T-helper 1 cell treated with Interleukin-12 subunit alpha and Interleukin-12 subunit beta and Interleukin-4 antibody, amounts not matched to agents 30 ng/mL and 1 ng/mL, for 36 hours (primary cell): ENCODE measurements at regions not wholly inside any gene's neighbourhood (a gene's known extent, or its start where the extent isn't known, plus 50 kb on each side); places are given as distances from the start of the nearest gene placed in this dataset.
"Not testable (repeated sequence)": the region's sequence is repeated elsewhere in the genome, so short reads cannot be mapped to it uniquely, and the experiment has no call there.

Experiments
- intact Hi-C: fragments of 100-400 bp; cut with micrococcal nuclease; formaldehyde crosslinking; loops from one replicate; pipeline ENCODE4 v1.15.1; 2024

DNA sequence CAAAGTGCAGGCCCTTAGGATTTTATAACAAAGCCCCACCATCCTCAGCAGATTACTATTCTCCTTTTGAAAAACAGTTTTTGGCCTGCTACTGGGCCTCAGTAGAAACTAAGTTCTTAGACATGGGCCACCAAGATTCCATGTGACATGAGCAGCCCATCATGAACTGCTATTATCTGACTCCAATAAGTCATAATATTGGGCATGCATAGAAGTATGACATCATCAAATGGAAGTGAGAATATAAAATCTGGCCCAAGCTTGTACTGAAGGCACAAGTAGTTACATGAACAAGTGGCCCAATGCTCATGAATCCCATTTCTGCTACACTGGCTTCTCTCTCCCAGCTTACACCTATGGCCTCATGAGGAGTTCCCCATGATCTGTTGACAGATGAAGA, 404.8 kb downstream of the EPHA5 start:
- intact Hi-C loops, result no loop called here

- intact Hi-C loops, result no loop called here
These were observed 411.0 kb downstream of the EPHA5 start for GRCh38 chr4:65259296-65259695.

DNA sequence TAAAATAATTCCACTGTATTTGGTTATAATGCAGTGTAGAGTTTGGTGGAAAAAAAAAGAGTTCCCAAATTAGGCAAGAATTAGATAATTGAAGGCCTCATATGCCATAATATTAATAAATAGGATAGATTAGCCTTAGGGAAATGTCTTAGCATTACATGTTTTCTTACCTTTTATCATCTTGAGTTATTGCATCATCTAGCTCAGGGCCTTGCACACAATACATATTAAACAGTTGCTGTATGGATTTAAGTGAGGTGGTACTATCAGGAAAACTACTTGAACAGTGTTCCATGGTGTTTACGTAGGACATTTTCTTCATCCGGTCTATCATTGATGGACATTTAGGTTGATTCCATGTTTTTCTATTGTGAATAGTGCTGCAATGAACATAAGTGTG, 419.4 kb downstream of the EPHA5 start:
- intact Hi-C loops, result no loop called here

- intact Hi-C loops, result no loop called here
These were observed 421.2 kb downstream of the EPHA5 start for GRCh38 chr4:65249111-65249510.

DNA sequence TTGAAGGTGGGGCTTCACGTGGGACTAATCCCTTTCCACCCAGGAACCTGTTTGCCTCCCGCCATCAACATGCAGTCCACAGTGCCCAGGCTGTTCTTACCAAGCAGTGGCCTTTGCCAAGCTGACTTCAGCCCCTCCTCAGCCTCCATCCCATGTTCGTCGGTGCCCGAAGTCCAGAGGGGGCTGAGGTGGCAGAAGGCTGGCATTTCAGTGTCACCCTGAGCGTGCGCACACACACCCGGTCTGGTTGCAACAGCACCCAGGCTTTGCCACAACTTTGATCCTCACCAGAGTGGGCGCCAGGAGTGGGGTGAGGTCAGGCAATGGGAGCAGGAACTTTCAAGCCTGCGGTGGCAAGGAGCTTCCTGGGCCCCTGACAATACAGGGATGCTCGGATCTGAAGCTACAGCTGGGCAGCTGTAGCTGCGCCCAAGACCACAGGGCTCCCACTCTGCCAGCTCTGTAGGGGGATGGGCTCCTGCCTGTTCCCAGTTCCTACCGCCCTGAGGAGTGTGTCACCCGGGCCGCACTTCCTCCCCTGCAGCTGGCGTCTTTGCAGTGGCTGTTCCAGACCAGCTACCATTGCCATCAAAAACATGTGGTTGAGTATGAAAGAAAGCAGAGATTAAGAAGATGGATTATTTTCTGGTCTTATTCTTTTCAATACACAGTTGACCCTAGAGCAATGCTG, 428.0 kb downstream of the EPHA5 start:
- intact Hi-C loops, result no loop called here

DNA sequence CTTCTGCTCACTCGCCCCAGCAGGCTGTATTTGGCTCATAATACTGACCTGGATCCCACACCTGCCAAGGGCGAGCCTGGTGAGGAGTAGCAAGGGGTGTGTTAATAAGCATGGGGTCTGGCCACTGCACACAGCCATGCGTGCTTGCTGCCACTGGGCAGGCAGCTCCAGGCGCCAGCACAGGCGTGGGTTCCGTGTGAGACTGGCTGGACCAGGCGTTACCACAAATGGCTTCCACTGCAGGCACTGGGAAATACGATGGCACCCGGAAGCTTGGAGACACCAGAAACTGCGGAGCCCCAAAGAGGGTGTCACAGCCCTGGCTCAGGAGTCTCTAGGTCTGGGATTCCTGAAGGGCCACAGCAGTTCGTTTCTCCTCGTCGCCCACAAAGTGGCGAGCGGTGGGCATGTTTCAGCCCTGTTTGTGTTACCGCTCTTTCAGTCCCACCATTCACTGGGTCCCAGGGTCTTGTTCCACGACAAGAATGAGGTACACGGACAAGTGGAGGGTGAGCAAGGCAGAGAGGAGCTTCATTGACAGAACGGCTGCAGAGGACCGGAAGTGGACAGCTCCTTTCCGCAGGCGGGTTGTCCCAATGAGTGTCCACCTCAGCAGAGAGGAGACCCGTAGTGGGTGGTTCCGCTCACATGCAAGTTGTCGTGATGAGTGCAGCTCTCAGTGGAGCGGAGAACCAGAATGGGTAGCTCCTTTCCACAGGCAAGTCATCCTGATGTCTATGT, 428.9 kb downstream of the EPHA5 start:
- intact Hi-C loops, result no loop called here

DNA sequence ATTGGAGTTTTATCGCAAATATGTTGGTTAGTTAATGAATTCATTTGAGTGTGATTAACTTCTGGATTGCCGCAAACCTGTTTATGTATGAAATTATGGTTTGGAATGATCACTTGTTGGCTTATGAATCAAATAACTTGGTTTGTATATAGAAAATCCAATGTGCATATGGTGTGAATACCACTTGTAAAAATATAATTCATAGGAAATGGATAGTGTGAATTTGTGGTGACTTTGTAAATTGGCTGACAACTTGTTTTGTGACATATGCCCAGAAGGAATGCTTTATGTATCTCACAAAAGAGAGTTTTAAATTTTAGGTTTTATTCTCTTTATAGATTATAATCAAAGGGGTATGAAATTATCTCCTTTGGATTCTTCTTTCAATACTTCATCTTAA, 436.2 kb downstream of the EPHA5 start:
- intact Hi-C loops, result no loop called here

- intact Hi-C loops, result no loop called here
These were observed 442.7 kb downstream of the EPHA5 start for GRCh38 chr4:65227628-65228027.

DNA sequence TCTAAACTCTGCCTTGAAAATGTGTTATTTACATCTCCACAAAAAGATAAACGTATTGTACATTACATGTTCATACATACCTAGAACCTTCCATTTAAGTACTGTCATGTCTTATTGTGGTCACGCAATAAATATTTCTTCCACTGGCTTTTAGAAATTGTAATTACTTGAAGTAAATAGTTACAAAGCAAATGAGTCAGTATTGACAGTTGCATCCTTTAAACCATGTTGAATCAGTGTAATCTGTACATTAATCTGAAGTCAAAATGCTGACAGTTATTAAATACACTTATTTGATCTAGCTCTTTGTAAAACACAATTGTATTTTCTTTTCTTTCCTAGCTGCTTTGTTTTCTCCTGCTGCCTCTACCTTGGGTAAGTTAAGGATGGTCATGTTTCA, 446.7 kb downstream of the EPHA5 start:
- intact Hi-C loops, result no loop called here

- intact Hi-C loops, result not testable (repeated sequence)
These were observed 447.2 kb downstream of the EPHA5 start for GRCh38 chr4:65223074-65223473.

DNA sequence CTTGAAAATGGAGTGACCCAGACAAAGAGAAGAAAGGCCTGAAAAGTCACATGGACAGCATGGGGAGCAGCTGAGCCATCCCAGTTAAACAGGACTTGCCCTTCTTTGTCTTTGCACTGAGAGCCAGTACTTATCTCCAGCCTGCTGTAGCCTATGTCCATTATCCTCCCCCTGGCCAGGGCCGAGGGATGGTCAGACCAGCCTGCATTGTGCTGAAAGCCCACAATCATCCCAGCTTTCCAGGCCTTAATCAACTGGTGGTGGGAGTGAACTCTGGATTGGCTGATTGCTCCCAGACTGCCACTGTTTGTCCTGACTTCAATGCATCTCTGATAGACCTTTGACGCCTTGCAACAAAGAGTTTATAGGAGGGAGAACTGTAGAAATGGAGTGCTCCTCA, 453.1 kb downstream of the EPHA5 start:
- intact Hi-C loops, result no loop called here

DNA sequence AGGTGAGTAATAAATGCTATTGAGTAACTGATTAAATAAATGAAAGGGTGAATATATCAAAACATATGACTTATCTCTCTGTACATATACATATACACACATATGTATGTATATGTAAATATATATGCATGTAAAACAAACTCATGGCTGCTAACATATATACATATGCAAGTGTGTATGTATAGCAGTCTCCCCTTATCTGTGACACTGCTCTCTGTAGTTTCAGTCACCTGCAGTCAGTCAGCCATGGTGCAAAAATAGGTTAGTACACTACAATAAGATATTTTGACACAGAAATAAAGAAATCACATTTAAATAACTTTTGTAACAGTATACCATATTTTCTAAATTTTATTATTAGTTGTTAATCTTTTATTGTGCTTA, 467.4 kb downstream of the EPHA5 start:
- intact Hi-C loops, result no loop called here

- intact Hi-C loops, result no loop called here
These were observed 468.0 kb downstream of the EPHA5 start for GRCh38 chr4:65202165-65202852.

DNA sequence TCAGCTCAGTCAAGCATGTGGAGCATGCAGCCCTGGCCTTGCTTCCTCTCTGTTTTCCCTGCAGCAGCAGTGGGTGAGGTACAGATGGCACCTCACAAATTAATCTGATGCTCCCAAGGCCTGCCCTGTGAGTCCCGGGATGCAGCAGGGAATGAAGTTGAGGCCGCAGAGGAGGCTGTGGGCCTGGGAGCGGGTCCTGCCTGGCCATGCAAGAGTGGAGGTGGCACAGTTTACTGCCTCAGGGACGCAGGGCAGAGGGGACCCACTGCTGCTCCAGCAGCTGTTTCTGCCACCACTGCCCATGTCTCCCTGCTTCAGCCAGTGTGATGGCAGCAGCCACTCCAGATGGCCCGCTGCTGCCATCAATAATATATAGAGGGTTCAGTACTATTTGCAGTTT, 474.6 kb downstream of the EPHA5 start:
- intact Hi-C loops, result no loop called here

DNA sequence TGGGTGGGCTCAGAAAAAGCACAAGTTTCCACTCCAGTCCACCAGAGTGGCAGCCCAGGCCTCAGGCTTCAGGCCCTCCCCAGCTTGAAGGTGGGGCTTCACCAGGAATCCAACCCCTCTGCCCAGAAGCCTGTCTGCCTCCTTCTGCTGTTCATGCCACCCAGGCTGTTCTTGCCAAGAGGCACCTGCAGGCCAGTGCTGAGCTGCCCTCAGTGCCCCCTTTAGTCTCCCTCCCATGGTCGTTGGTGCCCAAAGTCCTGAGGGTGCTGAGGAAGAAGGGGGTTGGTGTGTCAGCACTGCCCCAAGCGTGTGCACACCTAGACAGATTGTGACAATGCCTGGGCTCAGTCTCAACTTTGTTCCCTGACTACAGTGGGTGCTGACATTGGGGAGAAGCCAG, 475.3 kb downstream of the EPHA5 start:
- intact Hi-C loops, result no loop called here

GRCh38 chr4:65193985-65194384, 476.3 kb downstream of the EPHA5 start:
- intact Hi-C loops, result no loop called here

GRCh38 chr4:65190780-65191179, 479.5 kb downstream of the EPHA5 start:
- intact Hi-C loops, result no loop called here

DNA sequence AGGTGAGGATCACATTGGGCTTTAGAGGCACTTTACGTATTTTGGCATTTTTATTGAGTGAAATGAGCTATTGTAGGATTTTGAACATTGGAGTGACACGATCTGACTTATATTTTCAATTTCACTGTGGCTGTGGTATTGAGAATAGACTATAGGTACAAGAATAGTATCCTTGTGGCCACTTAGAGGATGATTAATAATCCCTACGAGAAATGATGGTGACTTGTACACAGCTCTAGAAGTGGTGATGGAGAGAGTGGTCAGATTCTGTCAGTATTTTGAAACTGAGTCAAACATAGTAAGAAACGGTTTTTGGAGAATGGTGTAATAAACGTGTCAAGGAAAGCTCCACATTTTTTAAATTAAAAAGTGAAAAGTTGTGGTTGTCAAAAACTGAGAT, 494.7 kb downstream of the EPHA5 start:
- intact Hi-C loops, result no loop called here

GRCh38 chr4:65170768-65171514, 499.3 kb downstream of the EPHA5 start:
- intact Hi-C loops, result no loop called here

- intact Hi-C loops, result no loop called here
These were observed 502.6 kb downstream of the EPHA5 start for GRCh38 chr4:65167719-65168118.

- intact Hi-C loops, result no loop called here
These were observed 518.1 kb downstream of the EPHA5 start for GRCh38 chr4:65152205-65152604.

DNA sequence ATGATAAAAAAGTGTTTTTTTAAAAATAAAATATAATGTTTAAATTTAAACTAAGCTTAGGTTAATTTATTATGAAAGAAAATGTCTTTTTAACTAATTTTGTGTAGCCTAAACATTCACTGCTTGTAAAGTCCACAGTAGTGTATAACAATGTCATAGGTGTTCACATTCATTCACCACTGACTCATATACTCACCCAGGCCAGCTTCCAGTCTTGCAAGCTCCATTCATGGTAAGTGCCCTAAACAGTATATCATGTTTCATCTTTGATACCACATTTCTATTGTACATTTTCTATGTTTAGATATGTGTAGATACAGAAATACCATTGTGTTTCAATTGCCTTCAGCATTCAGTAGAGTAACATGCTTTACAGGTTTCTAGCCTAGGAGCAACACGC, 530.3 kb downstream of the EPHA5 start:
- intact Hi-C loops, result no loop called here
